Motor neuron (in vitro differentiated cells): ENCODE measurements at regions not wholly inside any gene's neighbourhood (a gene's known extent, or its start where the extent isn't known, plus 50 kb on each side); places are given as distances from the start of the nearest gene placed in this dataset.

ENCODE experiments used
- ATAC-seq, 8 experiments: fragments of 200-7000 bp; cut with Tn5 transposase; replicated peaks in 6 of 8; 2 replicates each; pipeline ENCODE4 v1.8.0; 2021; ENCODE audit warnings: mild to moderate bottlenecking in 8 of 8, moderate library complexity in 8 of 8
- H3K27ac ChIP-seq, 2 donors: fragments of 250-450 bp; sonication (Bioruptor Pico); 2 replicates each; pipeline ENCODE4 v1.9.0; 2021; ENCODE audit warnings: antibody characterized with exemption in 2 of 2, mild to moderate bottlenecking in 2 of 2, moderate library complexity in 1 of 2
- H3K4me1 ChIP-seq, 2 donors: fragments of 250-450 bp; sonication (Bioruptor Pico); replicated peaks in 1 of 2; 2 replicates each; pipeline ENCODE4 v1.6.1; 2021; ENCODE audit warnings: antibody characterized with exemption in 2 of 2, mild to moderate bottlenecking in 2 of 2, moderate library complexity in 1 of 2
- H3K4me3 ChIP-seq, 5 donors: fragments of 250-450 bp; sonication (Bioruptor Pico); 2 replicates each; pipeline ENCODE4 v1.9.0; 2021; ENCODE audit warnings: antibody characterized with exemption in 5 of 5, mild to moderate bottlenecking in 5 of 5, moderate library complexity in 4 of 5
- WGBS, 10 experiments: fragments of 450-650 bp; shearing (Covaris generic); methylation state at CpG; one replicate each; pipeline ENCODE4 v1.0.0; 2022; 5-methylcytosine and 5-hydroxymethylcytosine counted together
- in situ Hi-C, 9 experiments: fragments of 400-800 bp; cut with MboI; loops; one replicate each; pipeline ENCODE4 v1.15.0; 2021; ENCODE audit warnings: low sequenced_read_pairs in 9 of 9, low pct_unique_long_range_greater_than_20kb in 2 of 9; ENCODE audit not compliant: unreplicated experiment in 9 of 9

DNA sequence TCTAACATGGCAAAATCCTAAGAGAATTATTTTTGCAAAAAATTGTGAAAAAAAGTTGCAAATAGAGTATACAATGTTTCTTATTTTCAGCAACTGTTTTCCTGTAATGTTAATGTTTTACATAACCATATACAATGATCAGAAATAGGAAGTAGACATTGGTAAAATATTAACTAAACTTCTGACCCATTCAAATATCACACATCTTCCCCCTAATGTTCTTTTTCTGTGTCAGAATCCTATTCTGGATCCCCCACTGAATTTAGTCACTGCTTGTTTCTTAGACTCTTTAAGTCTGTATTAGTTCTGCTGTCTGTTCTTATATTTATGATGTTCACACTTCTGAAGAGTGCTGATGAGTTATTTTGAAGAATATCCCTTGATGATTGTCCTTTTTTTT is 62.0 kb downstream of the HFE start:
- ATAC-seq: no peak
- in situ Hi-C loops: no loop called here
- Histone ChIP-seq H3K4me3 (no peak overlapping the region), H3K4me1 (no peaks in the 10 kb centered on the region), H3K27ac (no peak overlapping the region)

DNA sequence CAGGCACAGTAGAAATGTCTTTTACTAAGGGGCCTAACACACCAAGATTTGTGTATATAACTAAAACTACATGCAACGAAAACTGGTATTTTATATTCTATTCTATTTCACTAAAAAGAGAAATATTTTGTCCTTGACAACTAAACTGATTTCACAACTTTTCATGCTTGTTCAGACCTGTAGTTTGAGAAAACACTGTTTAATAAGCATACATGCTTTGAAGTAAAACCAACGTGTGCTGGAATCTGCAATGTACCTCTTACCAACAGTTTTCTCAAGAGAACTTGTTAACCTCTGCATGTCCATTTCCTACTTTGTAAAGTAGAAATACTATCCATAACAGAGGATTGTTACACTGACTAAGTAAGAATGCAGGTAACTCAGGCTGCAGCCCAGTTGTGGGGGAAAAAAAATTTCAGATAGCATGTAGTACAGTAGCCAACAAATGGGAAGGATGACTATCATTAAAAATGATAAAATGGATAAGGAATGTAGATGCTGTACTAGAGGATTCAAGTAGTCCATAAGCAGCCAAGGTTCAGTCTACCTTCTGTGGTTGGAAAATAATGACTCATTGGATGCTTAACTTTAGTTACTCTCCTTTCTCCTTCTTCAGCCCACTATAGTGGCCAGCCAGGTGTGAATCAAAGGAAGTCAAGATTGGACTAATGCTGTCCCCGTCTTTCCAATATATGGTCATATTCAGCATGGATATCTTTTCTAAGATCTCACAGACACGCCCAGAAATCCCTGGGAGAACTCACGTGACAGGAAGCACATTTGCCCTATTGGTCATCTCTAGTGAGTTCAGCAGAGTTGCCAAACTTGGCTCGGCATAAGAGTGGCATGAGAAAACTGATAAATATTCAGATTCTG is 65.2 kb downstream of the HFE start:
- H3K4me3 ChIP-seq: no peak overlapping the region
- in situ Hi-C loops: no loop called here
- WGBS, 10 experiments: 35 to 100% (median 78%) methylated on average over 1 to 6 of the region's 6 CpGs
- H3K27ac ChIP-seq: no peak overlapping the region
- no peak for ATAC-seq
- peaks cover 5% of the 10 kb centered on the region in 2 donors for H3K4me1 ChIP-seq

DNA sequence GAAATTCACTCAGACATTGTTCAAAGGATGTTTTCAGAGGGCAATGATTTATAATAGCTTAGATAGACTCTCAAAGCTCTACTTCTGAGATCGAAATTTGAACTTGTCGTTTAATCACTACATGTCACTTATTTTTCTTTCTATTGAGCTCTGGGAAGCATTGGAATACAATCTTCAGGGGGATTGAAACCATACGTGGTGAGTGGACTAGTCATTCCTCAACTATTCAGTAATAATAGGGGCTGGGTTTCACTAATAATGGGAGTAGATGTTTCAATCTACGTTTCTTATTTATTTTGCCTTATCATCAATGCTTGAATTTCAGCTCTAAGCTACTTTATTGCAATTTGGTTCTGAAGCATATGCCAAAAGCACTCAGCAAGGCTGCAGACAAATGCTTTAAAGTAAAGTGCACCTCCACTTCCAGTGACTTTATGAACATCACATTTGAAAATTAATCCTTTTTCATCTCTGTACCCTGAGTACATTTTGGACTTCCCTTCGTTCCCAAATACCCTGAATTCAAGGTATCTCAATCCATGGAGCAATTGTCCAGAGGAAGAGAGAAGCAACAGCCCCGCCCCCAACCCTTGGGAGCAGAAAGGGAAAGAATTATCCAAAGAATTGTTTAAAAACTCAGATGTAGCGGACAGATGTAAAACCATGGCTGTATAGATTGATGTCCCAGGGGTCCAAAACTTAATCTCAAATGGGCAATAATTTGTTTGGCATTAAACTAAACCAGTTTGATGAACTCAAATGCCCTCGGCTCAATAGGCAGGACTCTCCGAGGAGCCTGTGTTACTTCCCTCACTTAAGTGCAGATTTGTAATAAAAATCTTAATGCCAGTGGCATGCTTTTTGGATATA is 68.1 kb downstream of the HFE start:
- peak overlapping the region; percentile 55 to 89 (median 73) for H3K4me3 ChIP-seq
- WGBS, 10 experiments: 4 to 60% (median 18%) methylated on average over 2 to 9 of the region's 9 CpGs

DNA sequence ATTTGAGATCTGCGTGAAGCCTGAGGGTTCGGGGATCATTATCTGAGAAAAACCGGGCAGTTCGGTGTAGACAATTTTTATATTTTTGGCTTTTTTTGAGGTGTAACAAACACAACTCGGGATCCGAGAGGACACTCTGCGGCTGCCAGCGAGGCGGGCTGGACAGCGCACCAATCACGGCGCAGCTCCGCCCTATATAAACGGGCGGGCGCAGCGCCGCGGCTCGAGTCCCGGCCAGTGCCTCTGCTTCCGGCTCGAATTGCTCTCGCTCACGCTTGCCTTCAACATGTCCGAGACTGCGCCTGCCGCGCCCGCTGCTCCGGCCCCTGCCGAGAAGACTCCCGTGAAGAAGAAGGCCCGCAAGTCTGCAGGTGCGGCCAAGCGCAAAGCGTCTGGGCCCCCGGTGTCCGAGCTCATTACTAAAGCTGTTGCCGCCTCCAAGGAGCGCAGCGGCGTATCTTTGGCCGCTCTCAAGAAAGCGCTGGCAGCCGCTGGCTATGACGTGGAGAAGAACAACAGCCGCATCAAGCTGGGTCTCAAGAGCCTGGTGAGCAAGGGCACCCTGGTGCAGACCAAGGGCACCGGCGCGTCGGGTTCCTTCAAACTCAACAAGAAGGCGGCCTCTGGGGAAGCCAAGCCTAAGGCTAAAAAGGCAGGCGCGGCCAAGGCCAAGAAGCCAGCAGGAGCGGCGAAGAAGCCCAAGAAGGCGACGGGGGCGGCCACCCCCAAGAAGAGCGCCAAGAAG is 69.0 kb downstream of the HFE start:
- Histone ChIP-seq H3K4me3 (peak overlapping the region; percentile 55 to 89 (median 73)), H3K27ac (peak overlapping the region; percentile 77 to 78), H3K4me1 (peaks cover 5 to 12% of the 10 kb centered on the region in 2 donors)
- in situ Hi-C loops: no loop called here
- 0 to 2% (median 0%) methylated on average over 4 to 20 of the region's 61 CpGs; no CpG with 5 or more reads in 1 of the 10 experiments for WGBS, 10 experiments
- peak; percentile 38 to 78 (median 73) for ATAC-seq

More for the DNA sequence above, 68.1 kb downstream of the HFE start:
- in situ Hi-C loops: no loop called here
- ATAC-seq: no peak
- H3K27ac ChIP-seq: peak overlapping the region; percentile 77 to 78
- peaks cover 5% of the 10 kb centered on the region in 2 donors for H3K4me1 ChIP-seq

DNA sequence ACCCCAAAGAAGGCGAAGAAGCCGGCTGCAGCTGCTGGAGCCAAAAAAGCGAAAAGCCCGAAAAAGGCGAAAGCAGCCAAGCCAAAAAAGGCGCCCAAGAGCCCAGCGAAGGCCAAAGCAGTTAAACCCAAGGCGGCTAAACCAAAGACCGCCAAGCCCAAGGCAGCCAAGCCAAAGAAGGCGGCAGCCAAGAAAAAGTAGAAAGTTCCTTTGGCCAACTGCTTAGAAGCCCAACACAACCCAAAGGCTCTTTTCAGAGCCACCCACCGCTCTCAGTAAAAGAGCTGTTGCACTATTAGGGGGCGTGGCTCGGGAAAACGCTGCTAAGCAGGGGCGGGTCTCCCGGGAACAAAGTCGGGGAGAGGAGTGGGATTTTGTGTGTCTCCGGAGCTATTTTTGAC is 69.6 kb downstream of the HFE start:
- Histone ChIP-seq H3K4me3 (peak overlapping the region; percentile 55 to 89 (median 73)), H3K27ac (peak overlapping the region; percentile 77 to 78), H3K4me1 (peaks cover 7 to 15% of the 10 kb centered on the region in 2 donors)
- ATAC-seq: peak in 4 of 8 experiments; percentile 3 to 14 (median 9)
- WGBS, 10 experiments: 0 to 6% (median 0%) methylated on average over 1 to 10 of the region's 18 CpGs; no CpG with 5 or more reads in 3 of the 10 experiments
- in situ Hi-C loops: no loop called here

DNA sequence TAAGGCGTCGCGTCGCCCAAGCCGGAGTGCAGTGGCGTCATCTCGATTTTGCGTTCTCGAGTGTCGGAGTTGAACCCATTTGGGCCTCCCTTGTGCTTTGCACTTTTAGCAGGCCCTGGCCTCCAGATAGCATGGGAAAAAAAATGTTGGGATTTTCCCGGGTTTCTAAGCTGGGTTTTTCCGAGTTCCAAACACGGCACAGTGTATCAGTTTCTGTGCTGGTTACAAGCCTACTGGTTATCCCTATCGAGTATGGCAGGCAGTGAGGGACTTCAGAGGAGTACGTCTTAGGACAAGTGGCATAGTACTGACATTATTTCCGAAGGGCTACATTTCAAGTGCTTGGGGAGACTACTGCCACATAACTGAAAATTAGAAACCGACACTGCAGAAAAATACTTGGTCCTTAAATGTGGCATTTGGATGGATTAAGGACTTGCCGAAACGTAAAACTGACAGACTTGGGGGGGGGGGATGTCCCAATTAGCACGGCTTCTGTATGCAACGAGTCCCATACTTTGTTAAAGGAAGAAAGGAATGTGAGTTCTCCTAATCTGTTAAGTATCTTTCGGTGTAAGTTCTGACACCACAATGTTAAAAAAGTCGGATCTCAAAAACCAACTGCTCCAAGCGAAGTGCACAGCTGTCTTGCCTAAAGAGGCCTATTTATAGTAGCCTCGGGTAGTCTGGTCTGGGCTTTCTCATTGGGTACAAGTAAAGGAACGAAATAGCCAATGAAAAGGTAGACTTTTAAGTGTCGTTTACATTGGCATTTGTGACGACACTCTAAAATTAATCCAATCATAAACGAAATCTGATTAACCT is 70.2 kb downstream of the HFE start:
- H3K4me3 ChIP-seq: peak overlapping the region; percentile 55 to 89 (median 73)
- H3K27ac ChIP-seq: peak overlapping the region; percentile 77 to 78
- in situ Hi-C loops: no loop called here
- WGBS, 10 experiments: 0 to 10% (median 1%) methylated on average over 4 to 28 of the region's 29 CpGs; no CpG with 5 or more reads in 1 of the 10 experiments
- peak; percentile 65 to 84 (median 78) for ATAC-seq
- H3K4me1 ChIP-seq: peaks cover 7 to 20% of the 10 kb centered on the region in 2 donors

DNA sequence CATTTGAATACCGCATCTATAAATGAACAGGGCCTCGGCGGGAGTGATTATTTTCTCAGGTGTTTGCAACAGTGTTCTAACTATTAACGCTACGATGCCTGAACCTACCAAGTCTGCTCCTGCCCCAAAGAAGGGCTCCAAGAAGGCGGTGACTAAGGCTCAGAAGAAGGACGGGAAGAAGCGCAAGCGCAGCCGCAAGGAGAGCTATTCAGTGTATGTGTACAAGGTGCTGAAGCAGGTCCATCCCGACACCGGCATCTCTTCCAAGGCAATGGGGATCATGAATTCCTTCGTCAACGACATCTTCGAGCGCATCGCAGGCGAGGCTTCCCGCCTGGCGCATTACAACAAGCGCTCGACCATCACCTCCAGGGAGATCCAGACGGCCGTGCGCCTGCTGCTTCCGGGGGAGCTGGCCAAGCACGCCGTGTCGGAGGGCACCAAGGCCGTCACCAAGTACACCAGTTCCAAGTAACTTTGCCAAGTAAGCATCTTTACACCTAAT is 70.9 kb downstream of the HFE start:
- peak in 4 of 8 experiments; percentile 0 to 62 (median 0) for ATAC-seq
- H3K4me3 ChIP-seq: peak overlapping the region; percentile 55 to 89 (median 73)
- in situ Hi-C loops: no loop called here
- 0 to 3% (median 0%) methylated on average over 2 to 22 of the region's 30 CpGs; no CpG with 5 or more reads in 3 of the 10 experiments for WGBS, 10 experiments
- peaks cover 7 to 20% of the 10 kb centered on the region in 2 donors for H3K4me1 ChIP-seq
- peak overlapping the region in 1 of 2 donors; percentile 4 for H3K27ac ChIP-seq

DNA sequence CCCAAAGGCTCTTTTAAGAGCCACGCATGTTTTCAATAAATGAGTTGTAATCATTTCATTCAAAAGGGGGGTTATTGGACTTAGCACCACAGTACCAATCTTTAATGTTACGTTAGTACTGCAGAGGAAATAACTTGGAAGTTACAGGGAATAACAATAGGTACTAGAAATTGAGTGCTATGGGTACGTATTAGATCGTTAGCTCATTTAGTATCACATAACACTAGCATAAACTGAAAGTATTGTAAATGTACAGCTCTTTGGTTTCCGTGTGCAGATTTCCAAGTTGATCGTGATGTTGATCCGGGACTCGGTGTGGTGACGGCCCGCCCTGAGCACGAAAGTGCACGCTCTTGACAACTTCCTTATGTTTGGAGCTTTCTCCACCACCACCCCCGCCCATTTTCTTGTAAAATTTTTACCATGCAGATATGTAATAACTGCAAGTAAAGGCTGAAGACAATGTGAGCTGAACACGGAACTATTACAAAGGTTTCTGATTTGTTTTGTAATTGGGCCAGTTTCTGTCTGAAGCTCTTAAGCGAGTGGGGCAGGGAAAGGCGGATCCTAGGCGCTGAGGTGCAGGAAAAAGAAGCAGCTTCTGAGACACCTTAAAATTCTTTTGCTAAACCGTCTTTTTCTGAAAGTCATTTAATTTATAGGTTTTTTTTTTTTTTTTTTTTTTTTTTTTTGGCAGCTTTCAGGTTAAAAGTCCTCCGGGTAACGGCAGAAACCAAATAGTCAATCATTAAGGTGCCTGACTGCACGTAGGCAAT is 71.5 kb downstream of the HFE start:
- ATAC-seq: peak in 3 of 8 experiments; percentile 1 to 3 (median 3)
- Histone ChIP-seq H3K27ac (peak overlapping the region in 1 of 2 donors; percentile 55), H3K4me3 (peak overlapping the region; percentile 55 to 89 (median 73)), H3K4me1 (peaks cover 7 to 20% of the 10 kb centered on the region in 2 donors)
- in situ Hi-C loops: no loop called here
- 0 to 4% (median 0%) methylated on average over 2 to 20 of the region's 21 CpGs for WGBS, 10 experiments

DNA sequence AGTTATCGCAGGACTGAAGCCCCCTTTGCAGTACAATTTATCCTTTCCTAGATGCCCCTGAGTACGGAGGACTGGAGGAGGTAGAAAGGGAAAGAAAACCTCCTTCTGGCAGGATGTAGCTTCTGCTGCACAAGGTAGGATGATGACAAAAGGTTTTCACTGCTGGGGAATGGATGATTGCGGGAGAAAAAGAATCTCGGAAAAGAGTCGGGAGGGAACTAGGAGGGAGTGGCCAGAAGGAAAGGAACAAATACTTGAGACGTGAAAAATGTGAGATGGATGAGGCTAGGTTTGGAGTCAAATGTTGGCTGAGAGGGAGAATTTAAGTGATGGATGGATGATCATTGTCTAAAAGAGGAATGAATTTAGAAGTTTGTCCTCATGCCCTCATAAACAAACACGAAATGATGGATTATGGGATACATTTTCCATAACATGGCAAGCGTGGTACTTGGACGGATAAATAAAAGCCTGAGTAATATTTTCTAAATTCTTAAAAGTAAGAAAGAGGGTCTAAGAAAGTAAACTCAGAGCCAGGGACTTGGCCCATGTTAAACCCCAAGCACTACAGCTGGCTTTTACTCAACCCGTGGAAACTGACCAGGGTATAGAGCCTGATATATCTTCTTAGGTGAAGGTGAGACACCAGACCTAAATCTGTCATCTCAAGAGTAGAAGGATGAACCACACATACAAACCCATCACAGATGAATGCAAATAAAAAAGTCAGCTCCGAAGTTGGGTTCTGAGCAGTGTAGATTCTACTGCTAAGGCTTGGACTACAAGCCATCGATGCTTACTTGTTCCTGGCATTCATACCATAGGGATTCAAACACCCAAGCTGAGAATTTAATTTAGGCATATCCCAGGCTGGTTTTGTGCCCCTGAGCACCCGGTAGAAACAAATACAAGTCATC is 72.4 kb downstream of the HFE start:
- no peak for ATAC-seq
- Histone ChIP-seq H3K4me1 (peaks cover 7 to 20% of the 10 kb centered on the region in 2 donors), H3K27ac (peak overlapping the region in 1 of 2 donors; percentile 55), H3K4me3 (peak overlapping the region; percentile 55 to 89 (median 73))
- in situ Hi-C loops: no loop called here
- WGBS, 10 experiments: 0 to 52% (median 16%) methylated on average over 2 to 12 of the region's 13 CpGs

DNA sequence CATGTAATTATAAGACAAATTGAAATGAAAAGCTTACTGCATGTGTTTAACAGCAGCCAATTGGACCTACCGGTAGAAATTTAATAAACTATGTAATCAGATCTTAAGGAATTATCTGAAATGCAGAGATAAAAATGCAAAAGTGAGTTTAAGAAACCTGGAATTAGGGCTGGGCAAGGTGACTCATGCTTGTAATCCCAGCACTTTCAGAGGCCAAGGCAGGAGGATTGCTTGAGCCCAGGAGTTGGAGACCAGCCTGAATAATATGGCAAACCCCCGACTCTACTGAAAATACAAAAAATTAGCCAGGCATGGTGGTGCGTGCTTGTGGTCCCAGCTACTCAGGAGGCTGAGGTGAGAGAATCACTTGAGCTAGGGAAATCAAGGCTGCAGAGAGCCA is 74.1 kb downstream of the HFE start:
- Histone ChIP-seq H3K4me1 (peaks cover 2 to 15% of the 10 kb centered on the region in 2 donors), H3K4me3 (peak overlapping the region; percentile 6 to 71 (median 11)), H3K27ac (no peak overlapping the region)
- WGBS, 10 experiments: 62 to 100% (median 100%) methylated on average over 1 to 3 of the region's 3 CpGs; no CpG with 5 or more reads in 1 of the 10 experiments
- no peak for ATAC-seq
- in situ Hi-C loops: no loop called here
